Stimulated activated CD4-positive, alpha-beta T cell treated with anti-CD3 and anti-CD28 coated beads, Interleukin-4, amount 100 ng/mL, for 48 hours (primary cell): ENCODE measurements at regions not wholly inside any gene's neighbourhood (a gene's known extent, or its start where the extent isn't known, plus 50 kb on each side); places are given as distances from the start of the nearest gene placed in this dataset.

ENCODE experiments used
- DNase-seq, 2 donors: peaks; one replicate each; pipeline ENCODE4 v3.0.0-alpha.2; 2020; ENCODE audit warnings: low read depth in 2 of 2

DNA sequence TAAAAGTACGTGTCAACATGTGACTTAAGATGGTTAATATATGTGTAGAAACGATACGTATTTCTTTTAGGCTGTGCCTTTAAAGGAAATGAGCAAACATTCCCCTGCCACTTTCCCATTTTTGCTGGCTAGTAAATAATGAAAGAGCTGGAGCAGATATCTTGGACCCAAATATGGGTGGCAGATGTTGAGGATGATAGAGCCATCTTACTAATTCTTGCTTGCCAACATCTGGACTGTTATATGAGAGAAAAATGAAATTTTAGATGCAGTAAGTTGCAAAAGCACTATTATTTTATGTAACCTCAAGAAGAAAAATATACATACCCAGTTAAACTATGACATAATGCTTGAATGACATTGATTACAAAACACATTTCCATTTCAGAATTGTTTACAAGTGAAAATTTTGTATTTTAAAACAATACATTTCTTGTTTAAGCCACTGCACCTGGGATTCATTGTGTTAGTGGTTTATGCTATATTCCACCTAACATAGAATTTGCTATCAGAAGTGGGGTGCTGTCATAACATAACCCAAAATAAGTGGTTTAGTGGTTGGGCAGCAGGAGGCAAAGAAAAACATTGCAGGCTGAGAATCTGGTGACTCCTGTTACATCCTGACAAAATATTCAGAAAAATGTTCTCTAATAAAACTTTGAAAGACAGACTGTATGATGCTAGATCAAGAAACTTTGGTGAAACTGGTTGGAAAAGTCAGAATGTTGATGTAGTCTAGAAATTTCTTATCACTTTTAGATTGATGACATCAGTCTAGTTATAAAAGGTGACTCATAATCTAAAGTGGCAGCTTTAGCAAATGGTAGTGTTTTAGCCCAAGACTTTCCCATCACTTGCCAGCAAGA, 305.0 kb downstream of the PTEN start:
- DNase-seq, result no peak

DNA sequence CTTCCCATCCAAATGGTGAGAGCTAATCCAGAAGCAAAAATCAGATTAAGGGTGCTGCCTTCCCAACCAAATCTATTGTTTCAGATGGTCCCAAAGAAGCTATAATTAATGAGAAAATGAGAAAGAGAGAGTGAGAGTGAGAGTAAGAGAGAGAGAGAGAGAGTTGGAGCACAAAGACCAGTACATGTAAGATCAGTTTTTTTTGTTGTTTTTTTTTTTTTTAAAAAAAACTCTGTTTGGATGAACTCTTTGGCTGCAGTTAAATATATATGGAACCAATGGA, 305.6 kb downstream of the PTEN start:
- no peak for DNase-seq

DNA sequence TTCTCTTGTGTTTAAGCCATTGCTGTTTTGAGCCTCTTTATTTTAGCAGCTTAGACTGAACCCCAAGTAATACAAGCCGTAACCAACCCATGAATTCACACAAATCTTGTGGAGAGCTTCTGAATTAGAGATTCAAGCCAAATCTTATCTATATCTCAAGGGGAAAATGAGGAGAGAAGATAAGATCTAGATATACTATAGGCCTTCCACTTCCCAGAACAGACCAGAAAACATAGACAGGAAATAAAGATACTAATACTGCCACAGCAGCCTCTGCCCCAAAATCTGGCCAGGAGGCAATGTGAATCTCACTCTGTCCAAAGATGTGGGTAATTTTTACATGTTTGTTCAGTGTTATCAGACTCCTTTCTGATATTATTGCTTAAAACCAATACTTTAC, 307.2 kb downstream of the PTEN start:
- no peak for DNase-seq

DNA sequence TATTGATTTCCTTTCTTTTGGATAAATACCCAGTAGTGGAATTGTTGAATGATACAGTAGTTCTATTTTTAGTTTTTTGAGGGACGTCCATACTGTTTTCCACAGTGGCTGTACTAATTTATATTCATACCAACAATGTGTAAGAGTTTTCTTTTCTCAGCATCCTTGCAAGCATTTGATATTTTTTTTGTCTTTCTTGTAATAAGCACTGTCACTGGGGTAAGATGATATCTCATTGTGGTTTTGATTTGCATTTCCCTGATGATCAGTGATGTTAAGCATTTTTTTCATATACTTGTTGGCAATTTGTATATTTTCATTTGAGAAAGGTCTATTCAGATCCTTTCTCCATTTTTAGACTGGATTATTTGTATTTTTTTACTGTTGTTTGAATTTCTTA, 308.7 kb downstream of the PTEN start:
- no peak for DNase-seq

DNA sequence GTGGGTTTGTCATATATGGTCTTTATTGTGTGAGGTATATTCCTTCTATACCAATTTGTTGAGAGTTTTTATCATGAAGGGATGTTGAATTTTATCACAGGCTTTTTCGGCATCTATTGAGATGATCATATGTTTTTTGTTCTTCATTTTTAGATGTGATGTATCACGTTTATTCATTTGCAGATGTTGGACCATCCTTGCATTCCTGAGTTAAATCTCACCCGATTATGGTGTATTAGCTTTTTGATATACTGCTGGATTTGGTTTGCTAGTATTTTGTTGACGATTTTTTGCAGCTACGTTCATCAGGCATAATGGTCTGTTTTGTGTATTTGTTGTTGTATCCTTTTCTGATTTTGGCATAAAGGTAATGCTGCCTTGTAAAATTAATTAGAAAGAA, 311.0 kb downstream of the PTEN start:
- DNase-seq, result no peak

DNA sequence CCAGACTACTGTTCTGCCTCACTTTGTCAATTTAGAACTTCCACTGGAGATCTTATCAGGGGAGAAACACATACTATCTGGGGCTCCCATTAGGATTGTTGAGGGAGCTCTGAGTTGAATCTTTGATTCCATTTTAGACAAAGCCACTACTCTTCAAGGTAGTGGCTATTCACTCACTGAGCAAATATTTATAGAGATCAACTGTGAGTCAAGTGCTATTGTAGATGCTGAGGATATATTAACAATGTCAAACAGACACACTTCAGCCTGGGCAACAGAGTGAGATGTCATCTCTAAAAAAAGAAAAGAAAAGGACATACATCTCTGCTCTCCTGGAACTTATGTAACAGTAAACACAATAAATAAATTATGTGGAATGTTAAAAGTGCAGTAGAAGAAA, 315.3 kb downstream of the PTEN start:
- no peak for DNase-seq

DNA sequence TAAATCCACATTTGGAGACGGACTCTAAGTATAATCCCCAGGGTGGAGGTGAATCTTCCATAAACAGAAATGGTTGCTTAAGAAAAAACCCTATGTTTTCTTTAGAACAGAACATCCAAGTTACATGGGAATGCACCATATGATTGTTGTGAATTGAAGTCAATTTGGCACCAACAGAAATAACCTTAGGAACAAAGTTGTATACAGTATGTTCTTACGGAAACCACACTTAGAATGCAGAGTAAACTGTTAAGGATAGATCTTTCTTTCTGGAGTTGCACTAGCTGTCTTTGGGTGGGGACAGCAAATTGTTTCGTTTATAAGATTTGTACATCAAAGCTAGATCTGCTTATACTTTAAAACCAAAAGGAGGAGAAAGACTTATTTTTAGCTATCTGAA, 316.4 kb downstream of the PTEN start:
- no peak for DNase-seq

DNA sequence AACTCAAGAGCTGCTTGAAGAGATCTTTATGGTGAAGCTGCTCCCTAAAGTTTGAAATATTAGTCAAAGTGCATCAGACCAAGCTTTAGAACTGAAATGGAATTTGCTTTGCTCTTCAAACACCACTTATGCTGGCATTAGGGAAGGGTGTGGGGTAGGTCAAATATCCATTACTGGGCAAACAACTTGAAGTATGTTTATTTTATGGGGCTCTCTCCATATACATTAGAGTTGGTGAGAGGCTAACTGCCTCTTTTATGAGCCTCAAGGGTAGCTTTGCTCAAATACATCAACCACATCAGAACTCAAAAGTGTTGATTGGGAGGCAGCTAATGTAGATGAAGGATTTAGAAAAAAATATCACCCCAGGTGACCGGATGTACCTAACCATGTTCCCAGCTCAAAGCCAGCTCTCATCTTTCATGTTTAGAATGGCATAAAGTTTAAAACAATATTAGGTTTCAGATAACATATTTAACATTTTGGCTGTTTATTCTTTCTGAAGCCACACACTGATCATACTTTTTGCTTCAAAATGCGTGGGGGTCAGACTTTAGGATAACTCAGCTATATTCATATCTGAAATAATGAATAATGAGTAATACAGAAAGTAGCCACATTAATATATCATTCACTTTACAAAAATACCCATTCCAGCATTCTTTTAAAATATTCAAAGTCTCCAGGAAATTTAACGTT, 318.6 kb downstream of the PTEN start:
- no peak for DNase-seq

DNA sequence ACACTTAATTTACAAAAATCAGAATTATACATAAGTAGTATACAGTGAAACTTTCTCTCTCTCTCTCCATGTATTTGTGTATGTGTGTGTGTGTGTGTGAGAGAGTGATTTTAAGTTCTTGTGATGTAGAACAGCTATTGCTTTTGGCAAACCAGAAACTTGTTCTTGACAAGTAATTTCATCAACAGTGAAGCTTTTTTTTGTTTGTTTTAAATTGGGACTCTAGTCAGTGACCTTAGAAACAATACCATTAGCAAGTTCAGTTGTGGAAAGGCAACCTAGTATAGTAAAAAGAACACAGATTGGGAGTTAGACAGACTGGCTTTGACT, 319.1 kb downstream of the PTEN start:
- no peak for DNase-seq

DNA sequence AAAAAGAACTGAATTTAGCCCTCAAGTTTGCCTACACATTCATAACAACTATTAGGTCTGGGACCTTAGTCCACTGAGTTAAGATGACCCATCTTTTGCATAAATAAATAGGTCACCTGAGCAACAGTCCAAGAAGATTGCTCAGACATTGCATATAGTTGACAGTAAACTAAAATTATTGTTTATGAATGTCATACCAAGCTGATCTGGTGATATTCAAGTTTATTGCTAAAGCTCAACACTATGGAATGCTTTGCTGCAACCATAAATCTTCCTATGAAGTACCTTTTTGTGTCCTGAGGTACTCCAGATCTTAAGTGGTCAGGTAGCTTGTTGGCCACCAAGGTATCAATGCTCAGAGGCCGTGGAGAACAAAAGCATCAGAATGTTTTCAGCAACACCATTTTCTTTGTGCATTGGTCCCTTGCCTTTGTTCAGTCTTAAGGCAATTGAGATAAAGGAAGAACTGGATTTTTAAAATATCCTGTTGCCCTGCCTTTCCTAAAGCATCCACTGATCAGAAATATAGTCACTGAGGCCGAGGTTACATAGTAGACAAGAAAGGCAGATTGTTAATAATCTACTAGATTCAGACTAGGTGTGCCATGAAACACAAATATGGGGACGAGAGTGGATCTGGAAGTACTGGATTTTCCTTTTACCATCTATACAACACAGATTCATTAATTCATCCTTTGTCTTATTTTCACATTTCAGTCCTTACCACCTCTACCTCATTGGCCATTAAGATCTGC, 321.3 kb downstream of the PTEN start:
- DNase-seq, result no peak

DNA sequence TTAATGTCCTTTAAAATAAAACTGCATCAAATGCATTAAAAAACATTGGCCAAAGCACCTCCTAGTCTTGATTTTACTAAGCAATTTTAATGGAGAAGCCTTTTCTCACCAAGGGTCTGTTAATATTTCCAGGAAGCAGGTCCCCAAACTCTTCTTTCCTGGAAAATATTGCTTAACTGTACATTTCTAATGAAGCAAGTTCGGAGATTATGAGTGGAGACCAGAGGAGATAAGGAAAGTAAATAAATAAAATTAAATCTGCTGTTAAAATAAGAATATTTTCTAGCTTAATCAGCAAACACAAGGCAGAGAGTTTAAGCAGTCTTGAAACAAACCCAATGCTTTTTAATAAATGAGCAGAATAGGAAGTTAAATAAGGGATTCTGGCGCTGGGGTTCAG, 322.4 kb downstream of the PTEN start:
- no peak for DNase-seq

DNA sequence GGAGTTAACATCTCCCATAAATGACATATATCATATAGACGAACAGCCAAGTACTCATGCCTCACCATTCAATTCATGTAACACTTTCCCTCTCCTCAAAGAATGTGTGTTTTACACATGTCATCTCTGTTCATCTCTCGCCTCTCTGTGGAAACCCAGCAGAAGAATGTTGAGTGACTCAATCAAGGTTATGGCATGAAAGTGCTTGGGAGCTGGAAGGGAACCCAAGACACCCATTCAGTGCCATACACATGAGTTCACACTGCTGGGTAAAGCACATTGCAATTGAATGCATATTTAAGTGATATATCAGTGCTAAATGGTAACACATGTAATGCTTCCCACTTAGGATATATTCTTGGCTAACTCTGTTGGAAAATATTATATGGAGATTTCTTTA, 322.9 kb downstream of the PTEN start:
- DNase-seq, result no peak

DNA sequence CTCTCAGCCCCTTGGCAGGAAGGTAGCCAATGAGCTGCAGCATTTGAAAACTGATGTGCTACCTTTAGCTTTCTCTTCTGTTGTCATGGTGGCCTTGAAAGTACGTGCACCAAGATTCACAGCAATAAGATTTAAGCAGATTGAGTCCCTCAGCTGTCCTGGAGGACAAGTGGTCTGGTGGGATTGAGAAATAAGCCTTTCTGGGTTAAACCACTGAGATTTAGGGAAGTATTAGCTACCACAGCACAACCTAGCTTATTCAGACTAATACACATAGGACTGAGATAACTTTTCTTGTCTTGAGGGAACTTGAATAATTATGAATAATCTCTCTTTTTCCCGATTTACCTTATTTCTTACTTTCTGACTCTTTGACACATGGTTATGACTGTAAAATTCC, 324.0 kb downstream of the PTEN start:
- DNase-seq, result no peak

DNA sequence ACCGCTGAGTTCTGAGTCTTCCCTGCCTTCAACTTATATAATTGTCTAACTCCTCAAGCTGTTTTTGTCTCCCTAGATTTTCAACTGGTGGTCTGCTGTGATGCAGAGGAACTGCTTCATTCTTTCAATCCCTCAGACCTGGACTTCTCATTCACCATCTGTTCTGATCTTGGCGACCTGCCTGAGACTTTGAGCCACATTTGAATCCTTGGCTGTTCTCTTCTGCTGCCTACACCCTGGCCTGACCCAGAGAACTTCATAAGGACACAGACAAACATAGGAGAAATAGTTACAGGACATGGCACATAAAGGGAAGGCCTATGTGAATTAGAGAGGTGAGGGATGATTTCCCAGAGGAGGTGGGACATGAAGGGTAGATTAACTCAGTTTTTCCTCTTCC, 326.7 kb downstream of the PTEN start:
- DNase-seq, result no peak

DNA sequence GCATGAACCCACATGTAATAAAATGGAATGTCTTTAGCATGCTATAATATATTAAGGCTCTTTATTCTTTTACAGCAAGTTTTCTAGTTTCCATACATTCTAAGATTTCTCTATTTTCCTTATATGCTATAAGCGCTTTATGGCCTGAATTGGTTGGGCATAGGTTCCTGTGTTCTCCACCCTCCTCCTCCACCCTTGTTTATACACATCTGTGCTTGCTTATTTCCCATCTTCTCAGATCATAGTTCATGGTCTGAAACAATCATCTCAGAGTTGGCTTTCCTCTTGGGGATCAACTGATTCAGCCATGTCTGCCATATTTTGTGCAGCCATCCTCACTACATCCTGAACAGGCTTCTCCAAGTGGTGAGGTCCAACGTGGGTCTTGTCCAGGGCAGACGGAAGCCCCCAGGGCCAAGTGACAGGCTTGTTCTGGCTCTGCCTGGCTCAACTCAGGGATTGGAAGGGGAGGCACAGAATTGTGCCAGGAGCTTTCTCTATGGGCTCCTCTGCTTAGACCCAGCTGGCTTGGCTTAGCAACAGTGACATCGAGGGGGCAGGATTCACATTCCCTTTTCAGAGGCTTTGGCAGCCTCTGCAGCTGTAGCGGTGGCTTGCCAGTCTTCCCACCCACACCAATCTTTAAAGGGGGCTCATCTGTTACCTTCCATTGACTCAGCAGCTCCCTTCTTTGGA, 327.3 kb downstream of the PTEN start:
- no peak for DNase-seq

DNA sequence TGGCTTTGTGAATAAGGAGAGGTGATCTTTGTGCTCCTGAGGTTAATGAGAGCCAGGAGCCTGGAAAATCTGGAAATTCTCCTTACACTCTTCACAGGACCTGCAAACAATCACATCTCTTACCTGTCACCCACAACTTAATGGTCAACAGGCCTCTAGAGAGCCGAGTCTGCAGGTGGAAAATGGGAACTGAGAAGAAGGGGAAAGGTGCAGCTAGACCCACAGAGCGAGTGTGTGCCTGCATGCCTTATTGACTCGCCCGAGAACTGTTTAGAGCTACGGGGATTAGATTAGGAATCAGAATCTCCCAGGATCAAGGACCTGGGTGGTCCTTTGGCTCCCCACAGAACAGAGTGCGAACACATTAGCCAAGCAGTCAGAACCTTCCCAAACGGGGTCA, 329.6 kb downstream of the PTEN start:
- DNase-seq, result no peak

DNA sequence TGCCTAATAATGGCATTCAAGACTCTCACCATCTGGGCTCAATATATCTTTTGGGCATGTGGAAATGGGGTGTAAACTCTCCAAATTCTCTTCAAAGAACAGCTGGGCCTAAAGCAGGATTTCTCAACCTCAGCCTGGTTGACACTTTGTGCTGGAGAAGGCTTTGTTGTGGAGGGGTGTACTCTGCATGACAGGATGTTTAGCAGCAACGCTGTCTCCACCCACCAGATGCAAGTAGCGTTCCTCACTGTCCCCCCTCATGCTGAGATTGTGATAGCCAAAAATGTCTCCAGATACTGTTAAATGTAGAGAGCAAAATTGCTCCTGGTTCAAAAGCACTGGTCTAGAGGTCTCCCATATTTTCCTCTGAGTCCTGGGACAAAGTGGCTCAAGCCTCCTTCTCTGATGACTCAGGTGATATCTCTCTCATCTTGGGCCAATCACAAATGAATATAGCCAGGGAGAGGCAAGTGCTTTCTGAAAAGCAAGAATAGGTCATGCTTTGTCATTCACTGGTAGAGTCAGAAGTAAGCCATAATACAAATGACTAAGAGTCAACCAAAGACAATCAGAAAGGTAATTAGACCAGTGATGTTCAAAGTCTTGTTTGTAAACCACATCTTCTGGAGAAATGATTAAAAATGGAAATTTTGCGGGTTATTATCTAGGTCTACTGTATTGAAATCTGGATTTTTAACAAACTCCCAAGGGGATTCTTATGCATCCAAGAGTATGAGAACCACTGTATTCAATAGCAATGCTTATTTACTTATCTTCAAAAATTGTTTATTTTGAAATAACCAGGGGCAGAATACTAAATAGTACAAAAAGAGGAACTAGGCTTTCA, 330.8 kb downstream of the PTEN start:
- DNase-seq, result no peak

DNA sequence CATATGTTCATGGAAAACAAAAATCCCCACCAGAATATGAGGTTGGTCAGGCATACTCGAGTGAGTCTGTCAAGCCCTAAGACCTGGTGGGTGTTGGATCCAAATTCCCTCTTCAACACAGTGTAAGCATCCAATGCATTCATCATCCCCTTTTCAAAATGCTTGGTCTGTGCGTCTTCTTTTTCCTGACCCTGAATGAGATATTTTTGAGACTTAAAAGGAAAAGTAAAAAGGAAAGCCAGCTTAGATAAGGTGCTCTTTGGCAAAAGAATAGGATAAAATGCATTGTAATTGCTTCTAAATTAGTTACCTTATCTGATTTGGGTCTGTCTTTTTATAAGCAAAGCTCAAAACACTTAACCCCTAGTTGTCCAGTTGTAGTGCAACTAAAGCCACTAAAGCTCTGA, 331.5 kb downstream of the PTEN start:
- DNase-seq, result no peak

DNA sequence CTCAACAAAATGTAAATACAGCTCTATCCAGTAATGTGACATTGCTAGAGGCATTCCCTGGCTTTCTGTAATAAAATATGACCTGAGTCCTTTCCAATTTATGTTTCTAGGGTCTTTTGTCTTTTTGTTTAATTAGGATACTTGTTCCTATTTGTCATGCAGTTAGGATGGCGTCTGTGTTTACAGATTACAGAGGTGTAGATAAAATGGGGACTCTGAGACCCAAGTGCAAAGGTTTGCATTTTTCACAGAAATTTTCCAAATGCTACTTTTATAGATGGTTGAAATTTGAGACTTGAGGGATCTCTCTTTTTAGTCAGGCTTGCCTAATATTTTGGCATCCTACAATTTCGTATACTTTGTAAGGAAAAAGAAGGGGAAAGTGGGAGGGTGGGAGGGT, 332.4 kb downstream of the PTEN start:
- no peak for DNase-seq

DNA sequence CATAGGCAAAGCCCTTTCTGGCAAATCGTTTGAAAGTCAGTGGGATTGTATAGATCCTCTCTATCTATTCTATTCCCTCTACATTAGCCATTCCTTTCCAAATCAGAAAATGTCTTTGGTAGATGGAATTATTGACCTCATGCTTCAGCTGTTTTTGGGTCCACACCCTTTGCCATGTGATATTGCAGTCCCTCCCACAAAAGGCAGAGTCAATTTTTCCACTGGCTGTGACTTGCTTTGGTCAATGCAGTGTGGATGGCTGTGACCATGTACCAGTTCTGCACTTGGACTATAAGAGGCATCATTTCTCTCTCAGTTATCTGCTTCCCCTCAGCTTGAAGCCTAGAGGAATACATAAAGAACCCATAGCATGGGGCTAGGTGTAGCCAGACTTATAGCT, 332.9 kb downstream of the PTEN start:
- no peak for DNase-seq

DNA sequence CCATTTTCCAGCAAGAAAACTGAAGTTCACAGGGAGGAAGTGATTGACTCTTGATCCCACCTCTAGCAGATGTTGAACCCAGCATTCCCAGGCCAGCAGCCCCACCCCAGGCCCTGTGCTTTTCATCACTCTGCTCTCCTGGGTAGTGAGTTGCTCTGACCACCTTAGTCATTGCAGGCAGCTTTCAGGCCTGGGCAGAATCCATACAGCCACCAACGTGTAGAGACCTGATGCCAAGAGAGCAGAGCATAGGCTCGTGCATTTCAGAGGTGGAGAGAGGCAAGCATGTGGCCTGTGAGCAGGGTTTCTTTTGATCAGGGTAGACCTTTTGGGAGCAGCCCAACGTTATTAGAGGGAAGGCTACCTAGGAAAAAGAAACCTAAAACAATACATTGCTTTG, 334.6 kb downstream of the PTEN start:
- no peak for DNase-seq
